RWPE2 (cell line): ENCODE measurements at regions not wholly inside any gene's neighbourhood (a gene's known extent, or its start where the extent isn't known, plus 50 kb on each side); places are given as distances from the start of the nearest gene placed in this dataset.
"Not testable (repeated sequence)": the region's sequence is repeated elsewhere in the genome, so short reads cannot be mapped to it uniquely, and the experiment has no call there.

Experiments used
- ATAC-seq: fragments of 200-7000 bp; cut with Tn5 transposase; 3 replicates; pipeline ENCODE4 v1.9.1; 2021; ENCODE audit warnings: low read depth
- DNase-seq: peaks from one replicate; pipeline ENCODE4 v3.0.0-alpha.2; 2020; ENCODE audit warnings: low spot score
- H3K27ac ChIP-seq: fragments of 450-650 bp; 2 replicates; pipeline ENCODE4 v1.5.1; 2017; ENCODE audit warnings: mild to moderate bottlenecking; ENCODE audit not compliant: poor library complexity, severe bottlenecking
- H3K27me3 ChIP-seq: fragments of 250-450 bp; sonication (Bioruptor Pico); 2 replicates; pipeline ENCODE4 v1.5.1; 2021; ENCODE audit warnings: mild to moderate bottlenecking, moderate library complexity; ENCODE audit not compliant: insufficient read depth, poor library complexity, severe bottlenecking
- H3K36me3 ChIP-seq: fragments of 250-450 bp; sonication (Bioruptor Pico); 2 replicates; pipeline ENCODE4 v1.5.1; 2020; ENCODE audit warnings: low read depth, mild to moderate bottlenecking, moderate library complexity
- H3K4me1 ChIP-seq: fragments of 250-450 bp; sonication (Bioruptor Pico); 2 replicates; pipeline ENCODE4 v1.5.1; 2021; ENCODE audit warnings: mild to moderate bottlenecking, moderate library complexity; ENCODE audit not compliant: insufficient read depth, poor library complexity, severe bottlenecking
- H3K4me3 ChIP-seq: fragments of 250-450 bp; sonication (Bioruptor Pico); 2 replicates; pipeline ENCODE4 v1.5.1; 2021; ENCODE audit warnings: mild to moderate bottlenecking, moderate library complexity; ENCODE audit not compliant: severe bottlenecking
- H3K9me3 ChIP-seq: fragments of 250-450 bp; sonication (Bioruptor Pico); 2 replicates; pipeline ENCODE4 v1.5.1; 2021; ENCODE audit warnings: mild to moderate bottlenecking, moderate library complexity; ENCODE audit not compliant: severe bottlenecking
- TF ChIP-seq, protein P1 (sequence below): fragments of 450-650 bp; IDR thresholded peaks from one replicate; pipeline ENCODE4 v1.5.1; 2017; ENCODE audit warnings: mild to moderate bottlenecking, moderate library complexity; ENCODE audit not compliant: poor library complexity, severe bottlenecking

DNA sequence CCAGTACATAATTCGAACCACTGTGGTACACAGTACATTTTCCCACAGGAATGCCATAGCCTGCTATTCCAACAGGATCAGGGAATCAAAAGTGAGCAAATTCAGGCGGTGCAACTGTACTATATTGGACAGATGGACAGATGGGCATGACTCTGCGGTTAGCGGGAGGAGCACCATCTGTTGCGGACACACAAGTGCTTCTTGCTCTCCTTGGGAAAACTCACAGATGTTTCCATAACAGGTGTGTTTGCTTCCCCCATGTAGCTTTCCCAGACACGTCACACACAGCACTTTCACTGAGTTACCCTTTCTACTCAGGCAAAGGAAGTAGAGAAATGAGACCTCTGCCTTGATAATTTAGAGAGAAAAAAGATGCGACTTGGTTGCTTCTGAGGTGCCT is 325.1 kb upstream of the THBS1 start:
- no peak for DNase-seq
- Histone ChIP-seq H3K27me3 (no peaks in the 10 kb centered on the region), H3K9me3 (no peaks in the 10 kb centered on the region), H3K4me3 (no peak overlapping the region), H3K27ac (no peak overlapping the region), H3K36me3 (no peaks in the 10 kb centered on the region), H3K4me1 (no peaks in the 10 kb centered on the region)
- TF ChIP-seq, protein P1, sequence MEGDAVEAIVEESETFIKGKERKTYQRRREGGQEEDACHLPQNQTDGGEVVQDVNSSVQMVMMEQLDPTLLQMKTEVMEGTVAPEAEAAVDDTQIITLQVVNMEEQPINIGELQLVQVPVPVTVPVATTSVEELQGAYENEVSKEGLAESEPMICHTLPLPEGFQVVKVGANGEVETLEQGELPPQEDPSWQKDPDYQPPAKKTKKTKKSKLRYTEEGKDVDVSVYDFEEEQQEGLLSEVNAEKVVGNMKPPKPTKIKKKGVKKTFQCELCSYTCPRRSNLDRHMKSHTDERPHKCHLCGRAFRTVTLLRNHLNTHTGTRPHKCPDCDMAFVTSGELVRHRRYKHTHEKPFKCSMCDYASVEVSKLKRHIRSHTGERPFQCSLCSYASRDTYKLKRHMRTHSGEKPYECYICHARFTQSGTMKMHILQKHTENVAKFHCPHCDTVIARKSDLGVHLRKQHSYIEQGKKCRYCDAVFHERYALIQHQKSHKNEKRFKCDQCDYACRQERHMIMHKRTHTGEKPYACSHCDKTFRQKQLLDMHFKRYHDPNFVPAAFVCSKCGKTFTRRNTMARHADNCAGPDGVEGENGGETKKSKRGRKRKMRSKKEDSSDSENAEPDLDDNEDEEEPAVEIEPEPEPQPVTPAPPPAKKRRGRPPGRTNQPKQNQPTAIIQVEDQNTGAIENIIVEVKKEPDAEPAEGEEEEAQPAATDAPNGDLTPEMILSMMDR, result no peak
- ATAC-seq, result no peak

DNA sequence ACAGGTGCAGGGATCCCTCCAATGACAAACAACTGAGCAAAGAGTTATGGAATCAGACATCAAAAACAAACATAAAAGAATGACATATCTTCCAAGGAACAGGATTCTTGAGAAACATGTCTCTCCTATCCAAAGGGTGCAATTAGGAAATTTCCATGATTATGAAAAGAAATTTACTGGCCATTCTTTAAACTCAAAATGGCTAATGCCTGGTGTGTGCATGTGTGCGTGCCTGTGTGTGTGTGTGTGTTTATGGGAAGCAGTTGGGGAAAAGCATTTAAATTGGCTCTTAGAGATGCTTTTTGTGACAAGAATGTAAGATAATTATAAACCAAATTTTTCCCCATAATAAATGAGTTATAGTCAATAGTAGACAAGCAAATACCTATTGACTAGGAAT is 320.5 kb upstream of the THBS1 start:
- TF ChIP-seq, protein P1, result no peak
- no peak for DNase-seq
- no peaks in the 10 kb centered on the region for H3K27me3 ChIP-seq
- no peaks in the 10 kb centered on the region for H3K9me3 ChIP-seq
- H3K36me3 ChIP-seq, result no peaks in the 10 kb centered on the region
- no peak overlapping the region for H3K27ac ChIP-seq
- no peak overlapping the region for H3K4me3 ChIP-seq
- ATAC-seq, result no peak
- H3K4me1 ChIP-seq, result peaks cover 9% of the 10 kb centered on the region

DNA sequence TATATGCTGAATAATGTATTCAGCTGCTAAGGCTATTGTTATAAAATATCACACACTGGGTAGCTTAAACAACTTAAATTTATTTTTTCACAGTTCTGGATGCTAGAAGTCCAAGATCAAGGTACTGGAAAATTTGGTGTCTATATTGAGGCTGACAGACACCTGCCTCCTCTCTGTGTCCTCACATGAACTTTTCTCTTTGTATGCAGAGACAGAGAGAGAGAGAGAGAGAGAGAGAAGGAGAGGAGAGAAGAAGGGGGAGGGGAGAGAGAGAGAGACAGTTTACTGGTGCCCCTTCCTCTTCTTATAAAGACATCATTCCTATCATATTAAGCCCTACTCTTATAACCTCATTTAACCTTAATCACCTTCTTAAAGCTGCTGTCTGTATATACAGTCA is 320.1 kb upstream of the THBS1 start:
- ATAC-seq (no peak), DNase-seq (no peak)
- peaks cover 9% of the 10 kb centered on the region for H3K4me1 ChIP-seq
- H3K36me3 ChIP-seq, result no peaks in the 10 kb centered on the region
- H3K9me3 ChIP-seq, result no peaks in the 10 kb centered on the region
- TF ChIP-seq, protein P1, result no peak
- H3K27me3 ChIP-seq, result no peaks in the 10 kb centered on the region
- peak overlapping the region; percentile 10 for H3K27ac ChIP-seq
- no peak overlapping the region for H3K4me3 ChIP-seq

DNA sequence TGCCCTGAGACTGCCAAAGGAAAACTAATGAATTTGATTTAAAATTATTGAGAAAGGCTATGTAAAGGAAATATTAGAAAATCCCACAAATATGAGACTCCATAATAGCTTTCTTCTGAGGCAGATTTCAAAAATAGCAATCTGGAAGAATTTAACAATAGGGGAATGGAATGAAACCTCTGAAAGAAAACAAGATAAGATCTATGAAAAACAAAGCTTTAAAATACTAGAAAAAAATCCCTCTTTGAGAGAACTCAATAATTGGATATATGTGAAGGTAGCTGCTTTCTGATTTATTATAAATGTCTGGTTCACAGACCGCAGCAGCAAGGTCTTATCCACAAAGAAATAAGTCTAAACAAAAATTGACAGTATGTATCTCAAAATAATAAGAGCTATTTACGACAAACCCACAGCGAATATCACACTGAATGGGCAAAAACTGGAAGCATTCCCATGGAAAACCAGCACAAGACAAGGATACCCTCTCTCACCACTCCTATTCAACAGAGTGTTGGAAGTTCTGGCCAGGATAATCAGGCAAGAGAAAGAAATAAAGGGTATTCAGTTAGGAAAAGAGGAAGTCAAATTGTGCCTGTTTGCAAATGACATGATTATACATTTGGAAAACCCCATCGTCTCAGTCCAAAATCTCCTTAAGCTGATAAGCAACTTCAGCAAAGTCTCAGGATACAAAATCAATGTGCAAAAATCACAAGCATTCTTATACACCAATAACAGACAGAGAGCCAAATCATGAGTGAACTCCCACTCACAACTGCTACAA is 319.3 kb upstream of the THBS1 start:
- H3K36me3 ChIP-seq, H3K27me3 ChIP-seq, H3K9me3 ChIP-seq, ATAC-seq, H3K4me3 ChIP-seq, DNase-seq: not testable (repeated sequence)
- Histone ChIP-seq H3K4me1 (peaks cover 10% of the 10 kb centered on the region), H3K27ac (peak overlapping the region; percentile 10)

DNA sequence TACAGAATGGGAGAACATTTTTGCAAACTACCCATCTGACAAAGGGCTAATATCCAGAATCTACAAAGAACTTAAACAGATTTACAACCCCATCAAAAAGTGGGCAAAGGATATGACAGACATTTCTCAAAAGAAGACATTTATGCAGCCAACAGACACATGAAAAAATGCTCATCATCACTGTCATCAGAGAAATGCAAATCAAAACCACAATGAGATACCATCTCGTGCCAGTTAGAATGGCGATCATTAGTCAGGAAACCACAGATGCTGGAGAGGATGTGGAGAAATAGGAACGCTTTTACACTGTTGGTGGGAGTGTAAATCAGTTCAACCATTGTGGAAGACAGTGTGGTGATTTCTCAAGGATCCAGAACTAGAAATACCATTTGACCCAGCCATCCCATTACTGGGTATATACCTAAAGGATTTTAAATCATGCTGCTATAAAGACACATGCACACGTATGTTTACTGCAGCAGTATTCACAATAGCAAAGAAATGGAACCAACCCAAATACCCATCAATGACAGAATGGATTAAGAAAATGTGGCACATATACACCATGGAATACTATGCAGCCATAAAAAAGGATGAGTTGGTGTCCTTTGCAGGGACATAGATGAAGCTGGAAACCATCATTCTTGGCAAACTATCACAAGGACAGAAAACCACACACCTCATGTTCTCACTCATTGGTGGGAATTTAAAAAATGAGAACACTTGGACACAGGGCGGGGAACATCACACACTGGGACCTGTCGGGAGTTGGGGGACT is 317.7 kb upstream of the THBS1 start:
- peaks cover 22% of the 10 kb centered on the region for H3K4me1 ChIP-seq
- not testable (repeated sequence) for H3K9me3 ChIP-seq

More for the DNA sequence above, 317.7 kb upstream of the THBS1 start:
- not testable (repeated sequence) for H3K36me3 ChIP-seq, ATAC-seq, H3K27me3 ChIP-seq, H3K4me3 ChIP-seq, DNase-seq
- H3K27ac ChIP-seq, result peak overlapping the region; percentile 40
